Nephron (organoid): ENCODE measurements at regions not wholly inside any gene's neighbourhood (a gene's known extent, or its start where the extent isn't known, plus 50 kb on each side); places are given as distances from the start of the nearest gene placed in this dataset.

Experiments
- H3K27ac Mint-ChIP-seq, 3 experiments: 2 replicates each; pipeline ENCODE4 v1.8.0; 2020; ENCODE audit warnings: mixed read lengths in 3 of 3, mild to moderate bottlenecking in 2 of 3, moderate library complexity in 1 of 3
- H3K27me3 Mint-ChIP-seq: 2 replicates; pipeline ENCODE4 v1.8.0; 2021; ENCODE audit warnings: low read depth, mild to moderate bottlenecking, moderate library complexity, mixed read lengths
- H3K36me3 Mint-ChIP-seq: 2 replicates; pipeline ENCODE4 v1.8.0; 2020; ENCODE audit warnings: low read depth, mixed read lengths
- H3K4me1 Mint-ChIP-seq: 2 replicates; pipeline ENCODE4 v1.8.0; 2020; ENCODE audit warnings: mixed read lengths
- H3K4me3 Mint-ChIP-seq, 3 experiments: 2 replicates each; pipeline ENCODE4 v1.8.0; 2020; ENCODE audit warnings: mild to moderate bottlenecking in 3 of 3, mixed read lengths in 3 of 3, moderate library complexity in 2 of 3
- H3K9me3 Mint-ChIP-seq: 2 replicates; pipeline ENCODE4 v1.8.0; 2020; ENCODE audit warnings: mixed read lengths
- TF ChIP-seq, protein P1 (sequence below), 3 experiments: fragments of 200-600 bp; sonication (generic); IDR thresholded peaks; one replicate each; pipeline ENCODE4 v1.5.0; 2021; ENCODE audit warnings: antibody characterized with exemption in 3 of 3; ENCODE audit not compliant: unreplicated experiment in 3 of 3

DNA sequence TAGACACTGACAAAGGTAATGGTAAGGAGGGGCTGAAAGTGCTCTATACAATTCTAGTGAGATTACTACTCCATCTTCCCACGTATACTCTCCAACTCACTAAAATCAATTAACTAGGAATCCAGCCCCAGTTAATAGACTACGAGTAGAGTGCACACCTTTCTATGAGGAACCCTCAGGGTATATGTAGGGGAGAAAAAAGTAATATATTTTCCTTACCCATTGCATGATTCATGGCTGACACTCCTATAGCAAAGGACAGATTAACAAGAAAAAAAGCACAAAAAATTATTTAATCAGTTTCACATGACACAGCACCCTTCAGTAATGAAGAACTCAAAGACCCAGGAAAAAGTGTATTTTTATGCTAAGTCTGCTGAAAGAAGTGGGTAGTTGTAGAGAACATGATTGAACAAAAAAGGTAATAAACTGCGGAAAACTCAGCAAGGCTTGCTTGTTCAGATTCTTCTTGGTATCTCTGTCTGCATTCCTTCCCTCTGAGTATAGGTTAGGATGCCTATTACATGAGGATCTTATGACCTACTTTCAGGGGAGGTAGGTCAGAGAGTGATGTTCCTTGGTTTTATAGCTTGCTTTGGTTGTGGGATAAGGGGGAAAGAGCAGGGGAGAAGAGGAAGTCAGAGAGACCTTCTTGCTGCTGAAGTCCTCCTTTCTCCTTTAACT lies 342.0 kb upstream of the DLGAP1 start:
- H3K9me3 Mint-ChIP-seq: peaks cover 2% of the 10 kb centered on the region
- H3K4me1 Mint-ChIP-seq: no peaks in the 10 kb centered on the region

DNA sequence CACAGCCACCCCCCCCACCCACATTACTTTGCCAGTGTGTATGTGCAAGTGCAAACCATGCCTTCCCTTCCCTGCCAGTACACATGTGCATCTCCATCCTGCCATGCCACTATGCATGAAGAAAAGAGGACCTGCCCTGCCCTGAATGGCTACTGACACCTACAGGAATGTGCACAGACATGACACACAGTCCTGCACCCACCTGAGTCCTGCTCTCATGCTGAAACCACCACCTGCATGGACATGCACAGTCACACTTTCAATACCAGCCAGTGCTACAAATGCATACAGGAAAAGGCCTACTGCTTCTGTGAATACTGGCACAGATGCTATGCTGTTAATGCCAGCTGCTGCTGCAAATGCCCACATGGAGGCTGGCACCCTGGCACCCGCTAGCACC lies 334.4 kb upstream of the DLGAP1 start:
- Mint-ChIP-seq H3K4me1 (no peaks in the 10 kb centered on the region), H3K27me3 (no peaks in the 10 kb centered on the region), H3K27ac (no peak overlapping the region), H3K36me3 (no peaks in the 10 kb centered on the region), H3K9me3 (peaks cover 11% of the 10 kb centered on the region), H3K4me3 (no peak overlapping the region)
- TF ChIP-seq, protein P1, sequence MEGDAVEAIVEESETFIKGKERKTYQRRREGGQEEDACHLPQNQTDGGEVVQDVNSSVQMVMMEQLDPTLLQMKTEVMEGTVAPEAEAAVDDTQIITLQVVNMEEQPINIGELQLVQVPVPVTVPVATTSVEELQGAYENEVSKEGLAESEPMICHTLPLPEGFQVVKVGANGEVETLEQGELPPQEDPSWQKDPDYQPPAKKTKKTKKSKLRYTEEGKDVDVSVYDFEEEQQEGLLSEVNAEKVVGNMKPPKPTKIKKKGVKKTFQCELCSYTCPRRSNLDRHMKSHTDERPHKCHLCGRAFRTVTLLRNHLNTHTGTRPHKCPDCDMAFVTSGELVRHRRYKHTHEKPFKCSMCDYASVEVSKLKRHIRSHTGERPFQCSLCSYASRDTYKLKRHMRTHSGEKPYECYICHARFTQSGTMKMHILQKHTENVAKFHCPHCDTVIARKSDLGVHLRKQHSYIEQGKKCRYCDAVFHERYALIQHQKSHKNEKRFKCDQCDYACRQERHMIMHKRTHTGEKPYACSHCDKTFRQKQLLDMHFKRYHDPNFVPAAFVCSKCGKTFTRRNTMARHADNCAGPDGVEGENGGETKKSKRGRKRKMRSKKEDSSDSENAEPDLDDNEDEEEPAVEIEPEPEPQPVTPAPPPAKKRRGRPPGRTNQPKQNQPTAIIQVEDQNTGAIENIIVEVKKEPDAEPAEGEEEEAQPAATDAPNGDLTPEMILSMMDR (IDR thresholded peaks at IDR 0.05; ENCODE audit: unreplicated experiment in 3 of 3): no peak

More for the DNA sequence above, 342.0 kb upstream of the DLGAP1 start:
- Mint-ChIP-seq H3K36me3 (no peaks in the 10 kb centered on the region), H3K27me3 (no peaks in the 10 kb centered on the region), H3K4me3 (no peak overlapping the region), H3K27ac (no peak overlapping the region)
- TF ChIP-seq, protein P1 (IDR thresholded peaks at IDR 0.05; ENCODE audit: unreplicated experiment in 3 of 3): no peak

DNA sequence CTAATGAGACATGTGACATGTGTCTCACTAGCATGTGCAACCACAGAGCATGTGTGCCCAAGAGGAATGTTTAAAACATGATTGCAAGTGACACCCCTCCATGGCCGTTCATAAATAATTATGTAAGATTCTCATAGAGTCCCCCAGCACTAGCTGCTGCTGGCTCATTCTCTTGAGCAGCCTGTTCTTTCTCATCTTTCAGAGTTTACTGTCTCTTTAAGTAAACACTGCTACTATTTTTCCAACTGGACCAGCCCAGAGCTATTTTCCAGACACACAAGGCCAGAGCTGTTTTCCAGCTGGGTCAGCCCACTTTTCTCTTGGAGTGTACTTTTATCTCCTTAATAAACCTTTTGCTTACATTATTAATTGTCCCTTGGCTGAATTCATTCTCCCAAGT lies 326.8 kb upstream of the DLGAP1 start:
- Mint-ChIP-seq H3K27ac (no peak overlapping the region), H3K27me3 (no peaks in the 10 kb centered on the region), H3K9me3 (peaks cover 7% of the 10 kb centered on the region), H3K36me3 (no peaks in the 10 kb centered on the region), H3K4me1 (no peaks in the 10 kb centered on the region), H3K4me3 (no peak overlapping the region)
- TF ChIP-seq, protein P1 (IDR thresholded peaks at IDR 0.05; ENCODE audit: unreplicated experiment in 3 of 3): no peak

DNA sequence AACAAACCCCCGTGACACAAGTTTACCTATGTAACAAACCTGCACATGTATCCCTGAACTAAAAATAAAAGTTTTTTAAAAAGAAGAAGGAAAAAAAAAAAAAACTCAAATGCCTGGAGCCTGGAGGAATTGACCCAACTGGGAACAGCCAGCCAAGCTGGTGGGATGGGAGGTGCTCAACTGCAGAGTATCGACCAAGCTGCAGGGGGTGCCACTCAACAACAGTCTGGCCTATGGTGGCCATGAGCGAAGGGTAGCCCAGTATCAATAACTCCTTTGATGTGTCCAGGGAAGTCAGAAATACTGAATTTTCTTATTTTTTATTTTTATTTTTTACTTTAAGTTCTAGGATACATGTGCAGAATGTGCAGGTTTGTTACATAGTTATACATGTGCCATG lies 310.3 kb upstream of the DLGAP1 start:
- TF ChIP-seq, protein P1 (IDR thresholded peaks at IDR 0.05; ENCODE audit: unreplicated experiment in 3 of 3): no peak
- Mint-ChIP-seq H3K27me3 (no peaks in the 10 kb centered on the region), H3K27ac (no peak overlapping the region), H3K4me1 (no peaks in the 10 kb centered on the region), H3K9me3 (no peaks in the 10 kb centered on the region), H3K4me3 (no peak overlapping the region), H3K36me3 (no peaks in the 10 kb centered on the region)

DNA sequence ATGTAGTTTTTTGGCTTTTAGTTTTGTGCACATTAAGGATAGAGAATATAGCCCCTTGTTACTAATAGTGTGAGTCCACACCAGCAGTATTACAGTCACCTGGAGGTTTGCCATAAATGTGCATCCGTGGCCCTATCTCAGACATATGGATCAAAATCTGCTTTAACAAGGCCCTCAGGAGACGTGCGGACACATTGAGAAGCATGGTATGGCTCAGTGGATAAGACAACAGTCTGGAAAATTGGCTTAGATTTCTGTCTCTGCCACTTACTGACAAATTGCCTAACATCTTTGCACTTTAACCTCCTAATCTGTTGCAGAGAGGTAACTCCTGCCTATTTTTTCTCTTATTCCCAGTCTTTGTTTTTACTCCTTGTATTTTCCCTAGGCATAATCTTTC lies 307.2 kb upstream of the DLGAP1 start:
- TF ChIP-seq, protein P1 (IDR thresholded peaks at IDR 0.05; ENCODE audit: unreplicated experiment in 3 of 3): no peak
- Mint-ChIP-seq H3K4me1 (no peaks in the 10 kb centered on the region), H3K9me3 (no peaks in the 10 kb centered on the region), H3K36me3 (no peaks in the 10 kb centered on the region), H3K27ac (no peak overlapping the region), H3K27me3 (peaks cover 5% of the 10 kb centered on the region), H3K4me3 (no peak overlapping the region)

DNA sequence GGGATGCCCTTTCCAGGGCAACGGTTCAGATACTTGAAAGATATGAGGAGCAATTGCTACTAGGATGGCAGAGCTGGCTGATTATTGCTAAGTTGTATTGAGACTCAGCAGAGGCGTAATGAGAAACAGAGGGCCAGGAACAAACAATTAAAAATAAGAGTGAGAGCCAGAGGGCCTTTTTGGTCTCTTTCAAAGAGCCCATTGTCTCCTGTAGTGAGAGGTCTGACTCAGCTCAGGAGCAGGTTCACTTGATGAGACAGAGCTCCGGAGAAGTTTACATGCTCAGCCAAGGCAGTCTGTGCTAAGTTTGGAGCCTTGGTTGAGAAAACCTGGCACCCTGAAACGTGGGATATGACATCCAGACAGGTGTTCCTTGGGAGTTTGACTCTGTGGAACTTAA lies 303.9 kb upstream of the DLGAP1 start:
- Mint-ChIP-seq H3K4me3 (no peak overlapping the region), H3K9me3 (no peaks in the 10 kb centered on the region), H3K27ac (no peak overlapping the region), H3K27me3 (peaks cover 5% of the 10 kb centered on the region), H3K4me1 (no peaks in the 10 kb centered on the region), H3K36me3 (no peaks in the 10 kb centered on the region)
- TF ChIP-seq, protein P1 (IDR thresholded peaks at IDR 0.05; ENCODE audit: unreplicated experiment in 3 of 3): no peak
